IPS DF 4.7 (cell line): ENCODE measurements at regions not wholly inside any gene's neighbourhood (a gene's known extent, or its start where the extent isn't known, plus 50 kb on each side); places are given as distances from the start of the nearest gene placed in this dataset.

Experiments
- DNase-seq: peaks from one replicate; pipeline ENCODE4 v3.0.0-alpha.2; 2013; ENCODE audit warnings: low spot score; ENCODE audit errors: extremely low read depth

- peak; percentile 41 for DNase-seq
Measured at GRCh38 chr7:55641273-55641691, 69.0 kb upstream of the VOPP1 start.

GRCh38 chr7:55639640-55640039 is 67.3 kb upstream of the VOPP1 start:
- DNase-seq = no peak

- no peak for DNase-seq
Measured at GRCh38 chr7:55629051-55629677, 56.9 kb upstream of the VOPP1 start.

GRCh38 chr7:55624813-55625212 is 52.5 kb upstream of the VOPP1 start:
- no peak for DNase-seq

- no peak for DNase-seq
Measured at GRCh38 chr7:55623617-55624016, 51.3 kb upstream of the VOPP1 start.

GRCh38 chr7:55622241-55622640 is 49.9 kb upstream of the VOPP1 start:
- DNase-seq = no peak
